Left lobe of liver (tissue), 2 donors: ENCODE measurements at regions not wholly inside any gene's neighbourhood (a gene's known extent, or its start where the extent isn't known, plus 50 kb on each side); places are given as distances from the start of the nearest gene placed in this dataset.
A peak's percentile ranks its signal among the peaks of the same experiment; 100 is the strongest.
"Not testable (repeated sequence)": the region's sequence is repeated elsewhere in the genome, so short reads cannot be mapped to it uniquely, and the experiment has no call there.

Experiments
- ATAC-seq: fragments of 200-7000 bp; cut with Tn5 transposase; one replicate; pipeline ENCODE4 v1.9.1; 2020; ENCODE audit warnings: mild to moderate bottlenecking, moderate library complexity
- DNase-seq: peaks from one replicate; pipeline ENCODE4 v3.0.0-alpha.2; 2020; ENCODE audit warnings: low spot score
- donor health status: DM: no; HTN: no; CAD: no; lungs with moderate emphysema.
- donor health status: DM: no; HTN: yes; CAD: no.

- DNase-seq (no peak), ATAC-seq (peak; percentile 46)
Observed at GRCh38 chr6:6931071-6932025, 176.4 kb upstream of the RREB1 start.

- no peak for ATAC-seq
- no peak for DNase-seq
Observed at GRCh38 chr6:6932341-6932740, 175.4 kb upstream of the RREB1 start.

GRCh38 chr6:6932968-6933367 lies 174.8 kb upstream of the RREB1 start:
- DNase-seq = no peak
- ATAC-seq = no peak

- DNase-seq (no peak), ATAC-seq (no peak)
Observed at GRCh38 chr6:6940031-6941025, 167.4 kb upstream of the RREB1 start.

GRCh38 chr6:6941201-6941600 lies 166.6 kb upstream of the RREB1 start:
- no peak for ATAC-seq
- no peak for DNase-seq

- DNase-seq = no peak
- ATAC-seq = no peak
Observed at GRCh38 chr6:6942091-6942490, 165.7 kb upstream of the RREB1 start.

GRCh38 chr6:6942831-6943230 lies 164.9 kb upstream of the RREB1 start:
- DNase-seq = no peak
- ATAC-seq = no peak

GRCh38 chr6:6943421-6943820 lies 164.3 kb upstream of the RREB1 start:
- DNase-seq (no peak), ATAC-seq (no peak)

- DNase-seq = no peak
- ATAC-seq = no peak
Observed at GRCh38 chr6:6946206-6947155, 161.3 kb upstream of the RREB1 start.

- no peak for DNase-seq
Observed at GRCh38 chr6:6950373-6951145, 157.2 kb upstream of the RREB1 start.

GRCh38 chr6:6951355-6951754 lies 156.4 kb upstream of the RREB1 start:
- no peak for ATAC-seq
- DNase-seq = no peak

More at GRCh38 chr6:6950373-6951145, 157.2 kb upstream of the RREB1 start:
- ATAC-seq = no peak

GRCh38 chr6:6952484-6952883 lies 155.3 kb upstream of the RREB1 start:
- no peak for DNase-seq
- ATAC-seq = no peak

GRCh38 chr6:6952927-6953326 lies 154.8 kb upstream of the RREB1 start:
- not testable (repeated sequence) for DNase-seq, ATAC-seq

- no peak for DNase-seq
- ATAC-seq = no peak
Observed at GRCh38 chr6:6960571-6961251, 147.1 kb upstream of the RREB1 start.

- ATAC-seq (no peak), DNase-seq (no peak)
Observed at GRCh38 chr6:6962086-6962485, 145.7 kb upstream of the RREB1 start.

GRCh38 chr6:6962699-6963098 lies 145.1 kb upstream of the RREB1 start:
- DNase-seq = no peak

GRCh38 chr6:6963390-6963789 lies 144.4 kb upstream of the RREB1 start:
- ATAC-seq, DNase-seq: not testable (repeated sequence)

More at GRCh38 chr6:6962699-6963098, 145.1 kb upstream of the RREB1 start:
- ATAC-seq = no peak

- no peak for DNase-seq
- no peak for ATAC-seq
Observed at GRCh38 chr6:6964675-6965074, 143.1 kb upstream of the RREB1 start.

- DNase-seq = no peak
- ATAC-seq = no peak
Observed at GRCh38 chr6:6966127-6966526, 141.6 kb upstream of the RREB1 start.
